SK-N-SH (cell line): ENCODE measurements at regions not wholly inside any gene's neighbourhood (a gene's known extent, or its start where the extent isn't known, plus 50 kb on each side); places are given as distances from the start of the nearest gene placed in this dataset.

Source experiments
- CTCF ChIP-seq: fragments of 200-600 bp; sonication (generic); IDR thresholded peaks from 2 replicates; pipeline ENCODE4 v1.6.1; 2017; ENCODE audit warnings: antibody characterized with exemption, mild to moderate bottlenecking, moderate library complexity
- POLR2AphosphoS5 ChIP-seq: IDR thresholded peaks from 2 replicates; pipeline ENCODE4 v1.6.1; 2012; ENCODE audit warnings: low read depth, low read length
- RCOR1 ChIP-seq: fragments of 150-350 bp; IDR thresholded peaks from 2 replicates; pipeline ENCODE4 v1.6.1; 2017; ENCODE audit warnings: antibody characterized with exemption, low read length
- TAF1 ChIP-seq: IDR thresholded peaks from 2 replicates; pipeline ENCODE4 v1.6.1; 2012; ENCODE audit warnings: low read depth, mild to moderate bottlenecking, low read length, moderate library complexity, borderline replicate concordance
- TCF12 ChIP-seq: IDR thresholded peaks from 2 replicates; pipeline ENCODE4 v1.4.0; 2012

GRCh38 chr16:86980644-86981043 lies 336.5 kb downstream of the C16orf95 start:
- TF ChIP-seq POLR2AphosphoS5, result no peak
- TF ChIP-seq TCF12, result no peak
- no peak for TF ChIP-seq TAF1
- no peak for TF ChIP-seq CTCF
- TF ChIP-seq RCOR1, result no peak
